Activated CD8-positive, alpha-beta memory T cell treated with anti-CD3 and anti-CD28 coated beads for 36 hours (primary cell): ENCODE measurements at regions not wholly inside any gene's neighbourhood (a gene's known extent, or its start where the extent isn't known, plus 50 kb on each side); places are given as distances from the start of the nearest gene placed in this dataset.
"Not testable (repeated sequence)": the region's sequence is repeated elsewhere in the genome, so short reads cannot be mapped to it uniquely, and the experiment has no call there.

Source experiments
- CTCF ChIA-PET: fragments of 350-600 bp; sonication (Branson Sonifier 250); formaldehyde crosslinking; loops from one replicate; lab custom pipeline; 2021; ENCODE audit warnings: antibody characterized with exemption; lab: Charles Lee
- POLR2A ChIA-PET: fragments of 350-600 bp; sonication (Branson Sonifier 250); formaldehyde crosslinking; loops from one replicate; lab custom pipeline; 2021; ENCODE audit warnings: antibody characterized with exemption; lab: Charles Lee

GRCh38 chr12:46581990-46582389 lies 209.4 kb upstream of the SLC38A2 start:
- CTCF ChIA-PET, POLR2A ChIA-PET: not testable (repeated sequence)

GRCh38 chr12:46580445-46580844 lies 207.9 kb upstream of the SLC38A2 start:
- POLR2A ChIA-PET = no interaction called here
- CTCF ChIA-PET = interaction anchor here (0.5 kb wide), 1 partner anchor 461 kb away, joined by 3 read pairs; no protein-coding TSS in a partner anchor

- ChIA-PET CTCF (no interaction called here), POLR2A (no interaction called here)
Measured at GRCh38 chr12:46579474-46579873, 206.9 kb upstream of the SLC38A2 start.

GRCh38 chr12:46578190-46578982 lies 205.8 kb upstream of the SLC38A2 start:
- ChIA-PET POLR2A (interaction anchor here (0.6 kb wide), 1 partner anchor 110 kb away, joined by 3 read pairs; no protein-coding TSS in a partner anchor), CTCF (interaction anchor here (1.4 kb wide), 1 partner anchor 454 kb away, joined by 3 read pairs; no protein-coding TSS in a partner anchor)

DNA sequence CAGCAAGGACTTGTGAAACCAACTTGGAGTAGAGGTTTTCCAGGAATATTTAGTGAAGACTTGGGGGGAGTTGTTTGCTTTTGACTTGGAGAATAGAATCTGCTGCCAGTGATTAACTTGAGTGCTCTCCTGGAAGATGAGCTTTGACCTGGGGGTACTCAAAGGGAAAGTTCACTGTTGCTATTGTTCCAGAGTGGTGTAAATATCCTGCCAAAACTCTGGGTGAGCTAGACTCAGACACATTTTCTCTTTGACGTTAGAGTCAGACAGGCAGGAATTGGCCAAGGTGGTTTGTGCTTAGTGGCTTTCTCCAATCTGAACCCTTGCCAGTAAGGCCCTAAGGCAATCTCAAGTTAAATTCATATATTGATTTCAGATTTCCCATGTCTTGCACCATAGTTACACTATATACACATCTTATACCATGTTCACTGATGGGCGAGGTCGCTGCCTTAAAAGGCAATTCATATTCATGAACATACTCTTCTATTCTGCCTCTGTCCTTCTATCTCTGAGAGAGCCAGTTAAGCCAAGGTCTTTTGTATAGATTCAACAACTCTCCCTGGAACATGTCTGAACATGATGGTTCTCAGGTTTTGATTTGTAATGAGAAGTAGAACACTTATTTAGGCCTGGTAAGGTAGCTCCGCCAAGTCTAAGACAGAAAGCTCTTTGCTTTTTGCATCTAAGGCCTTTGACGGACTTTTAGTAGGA lies 204.6 kb upstream of the SLC38A2 start:
- POLR2A ChIA-PET = no interaction called here
- CTCF ChIA-PET = interaction anchor here (1.4 kb wide), 1 partner anchor 452 kb away, joined by 3 read pairs; no protein-coding TSS in a partner anchor

- POLR2A ChIA-PET = no interaction called here
- CTCF ChIA-PET = no interaction called here
Measured at GRCh38 chr12:46574847-46575246, 202.3 kb upstream of the SLC38A2 start.

DNA sequence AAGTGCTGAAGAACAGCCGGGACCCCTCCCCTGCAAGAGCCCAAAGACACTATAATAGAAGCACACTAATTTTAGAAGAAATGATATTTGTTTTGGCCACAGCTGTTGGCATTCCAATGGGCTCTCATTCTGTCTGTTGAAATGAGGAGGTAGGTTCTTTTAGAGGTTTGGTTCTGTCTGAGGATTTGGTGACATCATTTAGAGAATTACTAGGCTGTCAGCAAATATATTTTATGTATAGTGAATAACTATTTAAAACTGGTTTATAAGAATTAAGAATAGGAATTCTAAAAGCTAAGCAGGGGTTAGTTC lies 200.7 kb upstream of the SLC38A2 start:
- ChIA-PET POLR2A (no interaction called here), CTCF (no interaction called here)

DNA sequence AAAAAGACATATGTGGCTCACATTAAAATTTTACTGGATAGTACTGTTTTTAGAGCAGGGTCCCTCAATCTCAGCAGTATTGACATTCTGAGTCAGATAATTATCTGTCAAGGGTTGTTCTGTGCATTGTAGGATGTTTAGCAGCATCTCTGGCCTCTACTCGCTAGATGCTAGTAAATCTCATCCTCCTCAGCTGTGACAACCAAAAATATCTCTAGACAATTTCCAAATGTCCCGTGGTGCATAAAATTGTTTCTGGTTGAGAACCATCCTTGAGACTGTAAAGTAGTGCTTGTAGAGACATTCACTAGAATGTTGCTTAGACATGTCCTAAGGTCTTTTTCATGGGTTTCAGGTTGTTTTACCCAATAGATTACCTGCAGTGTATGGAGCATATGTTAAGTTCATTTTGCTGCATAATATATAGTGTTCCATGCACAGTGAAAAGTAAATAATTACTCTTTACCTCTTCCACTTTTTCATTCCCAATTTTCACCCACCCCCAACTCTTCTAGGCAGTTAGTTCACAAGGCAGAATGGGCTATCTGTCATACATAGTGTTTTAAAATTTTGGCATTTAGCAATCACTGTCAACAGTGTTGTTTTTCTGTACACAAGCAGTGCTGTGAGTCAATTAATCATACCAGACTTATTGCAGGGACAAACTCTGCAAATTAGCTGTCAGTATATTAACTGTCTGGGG lies 200.2 kb upstream of the SLC38A2 start:
- CTCF ChIA-PET = no interaction called here
- POLR2A ChIA-PET = no interaction called here

GRCh38 chr12:46571608-46572007 lies 199.0 kb upstream of the SLC38A2 start:
- CTCF ChIA-PET = no interaction called here
- POLR2A ChIA-PET = no interaction called here

DNA sequence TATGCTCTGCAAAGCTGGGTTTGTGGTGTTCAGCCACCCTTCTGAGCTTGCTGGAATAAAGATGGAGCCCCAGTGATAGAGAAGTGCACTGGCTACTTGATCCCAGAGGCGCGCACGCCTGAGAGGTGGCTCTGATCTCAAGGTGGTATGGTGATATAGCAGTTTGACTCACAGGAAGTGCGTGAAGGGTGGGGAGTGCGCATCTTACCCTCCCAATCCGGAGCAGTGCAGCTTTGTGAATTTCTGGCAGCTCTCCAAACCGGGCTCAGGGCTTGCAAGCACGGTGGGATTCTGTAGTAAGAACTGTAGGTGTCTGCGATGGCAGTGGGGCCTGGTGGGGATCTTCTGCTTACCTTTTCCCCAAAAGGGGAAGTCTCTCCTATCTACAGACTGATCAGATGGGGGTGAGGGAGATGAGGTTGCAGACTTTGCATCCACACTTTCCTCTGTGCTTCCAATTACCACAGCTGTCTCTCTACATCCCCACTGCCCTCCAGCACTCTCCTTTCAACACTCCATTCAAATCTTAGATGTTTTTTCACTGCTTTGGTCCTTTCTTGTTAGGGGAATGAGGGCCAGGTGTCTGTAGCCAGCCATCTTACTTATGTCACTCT lies 197.4 kb upstream of the SLC38A2 start:
- POLR2A ChIA-PET = no interaction called here
- CTCF ChIA-PET = interaction anchor here (1.3 kb wide), 1 partner anchor 16 kb away, joined by 3 read pairs; no protein-coding TSS in a partner anchor

- CTCF ChIA-PET = no interaction called here
- POLR2A ChIA-PET = no interaction called here
Measured at GRCh38 chr12:46567667-46568066, 195.1 kb upstream of the SLC38A2 start.

DNA sequence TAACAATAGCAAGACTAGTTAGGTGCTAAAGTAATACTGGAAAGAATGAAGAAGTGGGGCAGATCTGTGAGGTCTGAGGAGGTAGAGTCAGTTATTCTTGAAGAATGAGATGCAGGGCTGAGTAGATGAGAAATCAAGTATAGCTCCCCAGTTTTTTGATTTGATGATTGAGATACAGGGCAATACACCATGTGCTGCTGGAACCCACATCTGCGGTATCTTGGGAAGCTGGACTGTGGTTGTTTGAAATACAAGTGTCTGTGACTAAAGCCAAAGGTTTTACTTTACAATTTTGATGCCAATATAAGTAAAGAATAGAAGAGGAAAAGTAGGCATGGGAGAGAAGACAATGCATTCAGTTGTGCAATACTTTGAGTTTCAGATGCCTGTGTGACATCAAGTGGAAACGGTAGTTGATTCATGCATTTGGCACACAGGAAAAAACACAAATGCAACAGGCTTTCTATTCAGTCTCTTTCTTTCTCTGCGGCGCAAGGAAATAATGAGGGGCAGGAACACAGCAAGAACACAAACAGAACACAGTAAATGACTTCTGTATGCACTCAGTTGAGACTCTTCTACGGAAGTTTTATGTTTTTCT lies 190.2 kb upstream of the SLC38A2 start:
- POLR2A ChIA-PET = interaction anchor here (0.6 kb wide), 1 partner anchor 13 kb away, joined by 4 read pairs; no protein-coding TSS in a partner anchor
- CTCF ChIA-PET = no interaction called here

DNA sequence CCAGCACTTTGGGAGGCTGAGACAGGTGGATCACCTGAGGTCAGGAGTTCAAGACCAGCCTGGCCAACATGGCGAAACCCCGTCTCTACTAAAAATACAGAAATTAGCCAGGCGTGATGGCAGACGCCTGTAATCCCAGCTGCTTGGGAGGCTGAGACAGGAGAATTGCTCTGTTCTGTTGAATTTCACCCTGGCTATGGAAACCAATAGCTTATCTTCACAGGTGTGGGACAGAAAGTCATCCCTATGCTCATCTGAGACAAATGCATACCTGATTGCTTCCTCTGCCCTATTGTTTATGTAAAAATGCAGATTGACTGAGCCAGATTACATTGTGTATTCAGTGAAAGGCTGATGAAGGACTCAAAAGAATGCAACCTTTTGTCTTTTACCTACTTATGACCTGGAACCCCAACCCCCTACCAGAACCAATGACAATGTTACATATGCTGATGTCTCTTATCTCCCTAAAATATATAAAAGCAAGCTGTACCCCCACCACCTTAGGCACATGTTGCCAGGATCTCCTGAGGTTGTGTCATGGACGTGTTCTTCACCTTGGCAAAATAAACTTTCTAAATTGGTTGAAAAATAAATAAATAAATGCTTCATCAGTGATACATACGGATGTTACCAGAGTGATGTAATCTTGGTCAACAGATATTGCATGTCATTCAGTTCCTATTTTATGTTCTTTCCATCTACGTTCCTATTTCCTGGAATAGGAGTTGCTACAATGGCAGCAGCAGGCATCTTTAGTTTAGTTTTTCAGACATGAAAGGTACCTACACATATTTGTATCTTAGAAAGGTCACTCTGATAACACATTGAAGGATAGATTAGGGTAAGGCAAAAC lies 189.4 kb upstream of the SLC38A2 start:
- CTCF ChIA-PET = not testable (repeated sequence)
- POLR2A ChIA-PET = interaction anchor here (0.6 kb wide), 1 partner anchor 13 kb away, joined by 4 read pairs; no protein-coding TSS in a partner anchor

- POLR2A ChIA-PET = no interaction called here
- CTCF ChIA-PET = no interaction called here
Measured at GRCh38 chr12:46560874-46561273, 188.3 kb upstream of the SLC38A2 start.

- CTCF ChIA-PET = no interaction called here
- POLR2A ChIA-PET = no interaction called here
Measured at GRCh38 chr12:46560089-46560488, 187.5 kb upstream of the SLC38A2 start.

- POLR2A ChIA-PET = no interaction called here
Measured at GRCh38 chr12:46559311-46559710, 186.7 kb upstream of the SLC38A2 start.

GRCh38 chr12:46558677-46559076 lies 186.1 kb upstream of the SLC38A2 start:
- CTCF ChIA-PET = no interaction called here

More at GRCh38 chr12:46559311-46559710, 186.7 kb upstream of the SLC38A2 start:
- CTCF ChIA-PET = no interaction called here

More at GRCh38 chr12:46558677-46559076, 186.1 kb upstream of the SLC38A2 start:
- POLR2A ChIA-PET = no interaction called here
